PC-3 (cell line): ENCODE measurements at regions not wholly inside any gene's neighbourhood (a gene's known extent, or its start where the extent isn't known, plus 50 kb on each side); places are given as distances from the start of the nearest gene placed in this dataset.
"Not testable (repeated sequence)": the region's sequence is repeated elsewhere in the genome, so short reads cannot be mapped to it uniquely, and the experiment has no call there.

ENCODE experiments used
- ATAC-seq: fragments of 200-7000 bp; cut with Tn5 transposase; 2 replicates; pipeline ENCODE4 v1.9.1; 2020; ENCODE audit warnings: mild to moderate bottlenecking, moderate library complexity
- BruUV-seq: library from RNA; stranded (reverse); fragments of 400-500 nt; replicated peaks from 2 replicates; lab custom pipeline; 2021; lab: Mats Ljungman, UMichigan
- CTCF ChIA-PET: fragments of 300-600 bp; sonication (Branson Sonifier 250); formaldehyde crosslinking; loops from one replicate; lab custom pipeline; 2022; ENCODE audit warnings: antibody characterized with exemption; lab: Charles Lee
- POLR2A ChIA-PET: fragments of 300-600 bp; sonication (Branson Sonifier 250); formaldehyde crosslinking; loops from one replicate; lab custom pipeline; 2022; ENCODE audit warnings: antibody characterized with exemption; ENCODE audit not compliant: unreplicated experiment; lab: Charles Lee
- DNase-seq: peaks from one replicate; pipeline ENCODE4 v3.0.0-alpha.2; 2015
- H2AFZ ChIP-seq: fragments of 300-600 bp; sonication (generic); 2 replicates; pipeline ENCODE4 v1.6.0; 2016; ENCODE audit warnings: antibody characterized with exemption, low read length
- H3F3A ChIP-seq: fragments of 300-600 bp; sonication (generic); one replicate; pipeline ENCODE4 v1.6.0; 2017; ENCODE audit warnings: antibody characterized with exemption, low read length, control low read depth, mild to moderate bottlenecking; ENCODE audit not compliant: unreplicated experiment
- H3K27ac ChIP-seq: fragments of 300-600 bp; sonication (generic); 2 replicates; pipeline ENCODE4 v1.5.1; 2016; ENCODE audit warnings: mild to moderate bottlenecking, low read length
- H3K27me3 ChIP-seq: fragments of 300-600 bp; sonication (generic); 2 replicates; pipeline ENCODE4 v1.6.1; 2016; ENCODE audit warnings: low read length, mixed read lengths
- H3K36me3 ChIP-seq: fragments of 300-600 bp; sonication (generic); 2 replicates; pipeline ENCODE4 v1.6.1; 2016; ENCODE audit warnings: low read depth, mixed run types, low read length, mixed read lengths
- H3K4me1 ChIP-seq: fragments of 300-600 bp; sonication (generic); 2 replicates; pipeline ENCODE4 v1.5.1; 2016; ENCODE audit warnings: low read length; ENCODE audit not compliant: insufficient read depth
- H3K4me2 ChIP-seq: fragments of 300-600 bp; sonication (generic); 2 replicates; pipeline ENCODE4 v1.6.0; 2016; ENCODE audit warnings: low read length
- H3K4me3 ChIP-seq: fragments of 300-600 bp; sonication (generic); 2 replicates; pipeline ENCODE4 v1.5.1; 2016; ENCODE audit warnings: mild to moderate bottlenecking, low read length, mixed read lengths
- H3K79me2 ChIP-seq: fragments of 300-600 bp; sonication (generic); 2 replicates; pipeline ENCODE4 v1.6.1; 2017; ENCODE audit warnings: low read length, mixed read lengths
- H3K9ac ChIP-seq: fragments of 300-600 bp; sonication (generic); 2 replicates; pipeline ENCODE4 v1.6.0; 2016; ENCODE audit warnings: mild to moderate bottlenecking, low read length
- H3K9me2 ChIP-seq: fragments of 300-600 bp; sonication (generic); replicated peaks from 2 replicates; pipeline ENCODE4 v1.6.1; 2016; ENCODE audit warnings: mixed run types, low read length, mixed read lengths
- H3K9me3 ChIP-seq: fragments of 300-600 bp; sonication (generic); 2 replicates; pipeline ENCODE4 v1.6.1; 2016; ENCODE audit warnings: low read length, mixed read lengths
- H4K20me1 ChIP-seq: fragments of 300-600 bp; sonication (generic); 2 replicates; pipeline ENCODE4 v1.6.1; 2016; ENCODE audit warnings: low read length, mixed read lengths
- EZH2 ChIP-seq: fragments of 300-600 bp; sonication (generic); IDR thresholded peaks from one replicate; pipeline ENCODE4 v1.6.1; 2017; ENCODE audit warnings: antibody characterized with exemption, mild to moderate bottlenecking, low read length; ENCODE audit not compliant: unreplicated experiment
- EZH2phosphoT487 ChIP-seq: fragments of 300-600 bp; sonication (generic); IDR thresholded peaks from 2 replicates; pipeline ENCODE4 v1.6.1; 2018; ENCODE audit warnings: mild to moderate bottlenecking, antibody characterized with exemption, low read length, borderline replicate concordance
- intact Hi-C: fragments of 100-400 bp; cut with micrococcal nuclease; formaldehyde crosslinking; loops from 2 replicates; pipeline ENCODE4 v1.9.0; 2023
- TF ChIP-seq, protein P1 (sequence below): fragments of 300-600 bp; sonication (generic); conservative IDR thresholded peaks from 2 replicates; pipeline ENCODE4 v1.5.1; 2017; ENCODE audit warnings: antibody characterized with exemption, low read depth, mild to moderate bottlenecking, low read length

DNA sequence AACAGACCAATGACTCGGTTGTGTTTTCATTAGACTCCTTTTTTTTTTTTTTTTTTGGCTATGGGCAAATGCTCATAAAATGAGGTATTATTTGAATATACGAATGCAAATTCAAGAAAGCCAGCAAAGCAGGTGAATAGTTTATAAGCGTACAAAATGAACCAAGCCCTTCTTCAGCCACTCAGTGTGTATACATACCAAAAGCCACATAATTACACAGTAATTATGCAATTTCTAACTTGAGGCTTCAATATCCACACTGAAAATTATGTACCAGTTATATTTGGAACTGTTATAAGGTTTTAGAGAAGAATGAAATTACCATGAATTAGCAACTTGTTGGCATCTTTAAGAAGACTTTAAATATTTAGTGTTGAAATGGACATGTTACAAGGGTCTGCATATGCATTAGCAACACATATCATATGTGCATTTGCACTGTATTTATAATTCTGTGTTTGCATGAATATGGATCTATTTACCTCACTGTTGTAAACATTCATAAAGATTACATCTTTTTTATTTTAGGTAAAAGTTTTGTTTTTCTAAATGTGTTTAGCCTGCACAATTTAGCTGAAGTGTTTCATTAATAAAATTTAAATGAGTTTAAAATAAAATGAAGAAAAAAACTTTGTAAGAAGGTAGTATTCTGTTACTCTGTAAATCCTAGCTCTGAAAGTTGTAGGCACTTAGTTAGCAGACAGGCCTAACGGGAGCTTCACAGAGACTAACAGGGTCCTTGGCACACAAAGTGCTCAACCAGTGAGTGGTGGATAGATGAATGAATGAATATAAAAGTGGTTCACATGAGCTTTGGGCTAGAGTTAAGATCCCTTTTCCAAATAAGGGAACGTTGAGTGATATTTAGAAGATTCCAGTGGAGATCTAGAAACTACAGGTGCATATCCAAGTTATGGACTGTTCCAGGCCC, 241.0 kb upstream of the NFIA start:
- no peak overlapping the region for H3K4me2 ChIP-seq
- H3K9ac ChIP-seq, result no peak overlapping the region
- no peaks in the 10 kb centered on the region for H4K20me1 ChIP-seq
- no peak overlapping the region for H2AFZ ChIP-seq
- DNase-seq, result no peak
- no peaks in the 10 kb centered on the region for H3K9me2 ChIP-seq
- POLR2A ChIA-PET, result no interaction called here
- no peaks in the 10 kb centered on the region for H3F3A ChIP-seq
- H3K27ac ChIP-seq, result no peak overlapping the region
- ATAC-seq, result no peak
- H3K27me3 ChIP-seq, result peaks cover 50% of the 10 kb centered on the region
- TF ChIP-seq, protein P1, sequence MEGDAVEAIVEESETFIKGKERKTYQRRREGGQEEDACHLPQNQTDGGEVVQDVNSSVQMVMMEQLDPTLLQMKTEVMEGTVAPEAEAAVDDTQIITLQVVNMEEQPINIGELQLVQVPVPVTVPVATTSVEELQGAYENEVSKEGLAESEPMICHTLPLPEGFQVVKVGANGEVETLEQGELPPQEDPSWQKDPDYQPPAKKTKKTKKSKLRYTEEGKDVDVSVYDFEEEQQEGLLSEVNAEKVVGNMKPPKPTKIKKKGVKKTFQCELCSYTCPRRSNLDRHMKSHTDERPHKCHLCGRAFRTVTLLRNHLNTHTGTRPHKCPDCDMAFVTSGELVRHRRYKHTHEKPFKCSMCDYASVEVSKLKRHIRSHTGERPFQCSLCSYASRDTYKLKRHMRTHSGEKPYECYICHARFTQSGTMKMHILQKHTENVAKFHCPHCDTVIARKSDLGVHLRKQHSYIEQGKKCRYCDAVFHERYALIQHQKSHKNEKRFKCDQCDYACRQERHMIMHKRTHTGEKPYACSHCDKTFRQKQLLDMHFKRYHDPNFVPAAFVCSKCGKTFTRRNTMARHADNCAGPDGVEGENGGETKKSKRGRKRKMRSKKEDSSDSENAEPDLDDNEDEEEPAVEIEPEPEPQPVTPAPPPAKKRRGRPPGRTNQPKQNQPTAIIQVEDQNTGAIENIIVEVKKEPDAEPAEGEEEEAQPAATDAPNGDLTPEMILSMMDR, result no peak
- TF ChIP-seq EZH2 (no peak), EZH2phosphoT487 (no peak)
- no peaks in the 10 kb centered on the region for H3K79me2 ChIP-seq
- no peaks in the 10 kb centered on the region for H3K36me3 ChIP-seq
- CTCF ChIA-PET, result no interaction called here
- no TSS peak for BruUV-seq
- H3K9me3 ChIP-seq, result no peaks in the 10 kb centered on the region
- H3K4me3 ChIP-seq, result no peak overlapping the region
- H3K4me1 ChIP-seq, result no peaks in the 10 kb centered on the region
- intact Hi-C loops, result no loop called here

DNA sequence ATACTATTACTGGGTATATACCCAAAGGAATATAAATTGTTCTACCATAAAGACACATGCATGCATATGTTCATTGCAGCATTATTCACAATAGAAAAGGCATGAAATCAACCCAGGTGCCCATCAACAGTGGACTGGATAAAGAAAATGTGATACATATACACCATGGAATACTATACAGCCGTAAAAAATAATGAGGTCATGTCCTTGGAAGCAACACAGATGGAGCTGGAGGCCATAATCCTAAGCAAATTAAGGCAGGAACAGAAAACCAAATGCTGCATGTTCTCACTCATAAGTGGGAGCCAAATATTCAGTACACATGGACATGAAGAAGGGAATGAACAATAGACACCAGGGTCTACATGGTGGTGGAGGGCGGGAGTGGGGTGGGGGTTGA, 241.9 kb upstream of the NFIA start:
- ATAC-seq, H3K4me3 ChIP-seq, H3K9me2 ChIP-seq, H3K9me3 ChIP-seq, DNase-seq, CTCF ChIA-PET, POLR2A ChIA-PET, H3K27ac ChIP-seq, H3K9ac ChIP-seq, BruUV-seq, intact Hi-C loops, H3F3A ChIP-seq, H3K4me2 ChIP-seq, H3K36me3 ChIP-seq, H3K4me1 ChIP-seq, H2AFZ ChIP-seq, H3K79me2 ChIP-seq, H4K20me1 ChIP-seq: not testable (repeated sequence)
- peaks cover 58% of the 10 kb centered on the region for H3K27me3 ChIP-seq

DNA sequence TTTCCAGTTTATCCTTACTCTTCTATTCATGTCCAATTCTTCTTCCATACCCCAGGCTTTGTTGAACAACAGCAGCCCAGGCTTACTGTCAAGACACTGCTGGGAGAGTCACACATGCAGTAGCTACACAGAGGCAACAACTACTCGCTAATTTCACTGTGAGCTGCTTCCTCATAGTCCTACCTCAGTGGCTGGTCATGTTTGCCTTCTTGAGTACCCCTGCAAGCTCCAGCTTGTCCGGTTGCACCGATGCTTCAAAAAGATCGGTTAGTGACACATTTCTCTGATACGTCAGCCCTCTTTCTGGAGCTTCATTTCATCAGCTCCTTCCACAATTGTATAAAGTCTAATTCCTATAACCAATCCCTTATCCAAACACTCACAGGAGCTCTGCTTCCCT, 246.7 kb upstream of the NFIA start:
- POLR2A ChIA-PET, result no interaction called here
- no peak overlapping the region for H3K27ac ChIP-seq
- H3K9me3 ChIP-seq, result no peaks in the 10 kb centered on the region
- H3K9ac ChIP-seq, result no peak overlapping the region
- BruUV-seq, result no TSS peak
- no peaks in the 10 kb centered on the region for H3K36me3 ChIP-seq
- H3K4me1 ChIP-seq, result no peaks in the 10 kb centered on the region
- DNase-seq, result no peak
- H3K79me2 ChIP-seq, result no peaks in the 10 kb centered on the region
- H4K20me1 ChIP-seq, result no peaks in the 10 kb centered on the region
- no peaks in the 10 kb centered on the region for H3F3A ChIP-seq
- H3K9me2 ChIP-seq, result no peaks in the 10 kb centered on the region
- peaks cover 91% of the 10 kb centered on the region for H3K27me3 ChIP-seq
- no peak overlapping the region for H3K4me2 ChIP-seq
- TF ChIP-seq EZH2 (no peak), EZH2phosphoT487 (no peak)
- TF ChIP-seq, protein P1, result no peak
- ATAC-seq, result no peak
- intact Hi-C loops, result no loop called here
- CTCF ChIA-PET, result no interaction called here
- no peak overlapping the region for H3K4me3 ChIP-seq
- no peak overlapping the region for H2AFZ ChIP-seq
